ENCODE measurements at regions not wholly inside any gene's neighbourhood (a gene's known extent, or its start where the extent isn't known, plus 50 kb on each side); places are given as distances from the start of the nearest gene placed in this dataset.

- H3K9me3 ChIP-seq: no peaks in the 10 kb centered on the region
- no peak for DNase-seq
- 45 to 64% methylated on average over 2 of the region's 2 CpGs for WGBS, 2 donors
Measured at GRCh38 chr3:1908651-1909445, 189.8 kb upstream of the CNTN4 start.

GRCh38 chr3:1910322-1910721, 188.3 kb upstream of the CNTN4 start:
- no peaks in the 10 kb centered on the region for H3K36me3 ChIP-seq
- DNase-seq: no peak
- H3K27me3 ChIP-seq: no peaks in the 10 kb centered on the region
- TF ChIP-seq POLR2A (IDR thresholded peaks at IDR 0.05) (no peak), CTCF (IDR thresholded peaks at IDR 0.05) (no peak)
- no peak overlapping the region for H3K27ac ChIP-seq
- intact Hi-C loops (cut with DNase I): no loop called here
- H3K9me3 ChIP-seq: no peaks in the 10 kb centered on the region
- no peaks in the 10 kb centered on the region for H3K4me1 ChIP-seq
- H3K4me3 ChIP-seq (replicated peaks in 1 of 3): no peak overlapping the region
- 77 to 88% methylated on average over 3 of the region's 3 CpGs for WGBS, 2 donors

More at GRCh38 chr3:1908651-1909445, 189.8 kb upstream of the CNTN4 start:
- TF ChIP-seq CTCF (IDR thresholded peaks at IDR 0.05) (no peak), POLR2A (IDR thresholded peaks at IDR 0.05) (no peak)
- H3K27me3 ChIP-seq: no peaks in the 10 kb centered on the region
- H3K27ac ChIP-seq: no peak overlapping the region
- intact Hi-C loops (cut with DNase I): no loop called here
- H3K36me3 ChIP-seq: no peaks in the 10 kb centered on the region
- H3K4me3 ChIP-seq (replicated peaks in 1 of 3): no peak overlapping the region
- H3K4me1 ChIP-seq: no peaks in the 10 kb centered on the region

DNA sequence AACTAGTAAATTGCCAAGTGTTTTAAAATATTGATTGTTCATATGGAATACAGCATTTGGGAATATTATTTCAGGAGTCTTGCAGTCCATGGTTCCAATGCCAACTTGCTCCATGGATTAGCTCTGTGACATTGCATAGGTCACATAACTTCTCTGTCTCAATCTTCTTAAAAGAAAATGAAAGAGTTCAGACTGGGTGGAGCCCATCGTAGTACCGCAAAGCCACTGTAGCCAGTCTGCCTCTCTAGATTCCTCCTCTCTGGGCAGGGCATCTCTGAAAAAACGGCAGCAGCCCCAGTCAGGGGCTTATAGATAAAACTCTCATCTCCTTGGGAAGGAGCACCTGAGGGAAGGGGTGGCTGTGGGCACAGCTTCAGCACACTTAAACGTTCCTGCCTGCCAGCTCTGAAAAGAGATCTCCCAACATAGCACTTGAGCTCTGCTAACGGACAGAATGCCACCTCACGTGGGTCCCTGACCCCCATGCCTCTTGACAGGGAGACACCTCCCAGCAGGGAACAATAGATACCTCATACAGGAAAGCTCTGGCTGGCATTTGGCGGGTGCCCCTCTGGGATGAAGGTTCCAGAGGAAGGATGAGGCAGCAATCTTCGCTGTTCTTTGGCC, 168.8 kb upstream of the CNTN4 start:
- no peak overlapping the region for H3K4me3 ChIP-seq (replicated peaks in 1 of 3)
- H3K4me1 ChIP-seq: no peaks in the 10 kb centered on the region
- no peaks in the 10 kb centered on the region for H3K9me3 ChIP-seq
- no peak for TF ChIP-seq POLR2A (IDR thresholded peaks at IDR 0.05)
- H3K27ac ChIP-seq: no peak overlapping the region
- no peaks in the 10 kb centered on the region for H3K36me3 ChIP-seq
- intact Hi-C loops (cut with DNase I): no loop called here
- WGBS, 2 donors: 66 to 76% methylated on average over 8 of the region's 8 CpGs
- no peaks in the 10 kb centered on the region for H3K27me3 ChIP-seq
- DNase-seq: no peak

DNA sequence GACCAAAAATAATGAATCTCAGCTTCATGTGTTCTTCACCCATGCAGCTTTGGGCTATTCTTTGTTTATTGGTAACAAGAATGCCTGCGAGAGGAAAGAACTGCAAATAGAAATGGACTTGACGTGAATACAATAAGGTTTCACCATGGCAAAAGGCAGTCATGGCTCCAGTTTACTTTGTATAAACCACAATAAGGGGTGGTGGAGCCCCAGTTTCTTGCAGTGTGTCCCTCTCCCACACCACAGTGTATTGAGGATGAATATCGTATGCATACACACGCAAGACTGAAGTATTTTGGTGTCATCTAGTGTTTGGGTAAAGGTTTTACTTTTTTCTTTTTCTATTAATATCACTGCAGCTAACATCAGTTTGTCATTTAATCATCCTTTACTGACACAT, 159.7 kb upstream of the CNTN4 start:
- Histone ChIP-seq H3K36me3 (no peaks in the 10 kb centered on the region), H3K4me1 (no peaks in the 10 kb centered on the region), H3K27ac (no peak overlapping the region), H3K9me3 (no peaks in the 10 kb centered on the region), H3K27me3 (no peaks in the 10 kb centered on the region), H3K4me3 (replicated peaks in 1 of 3) (no peak overlapping the region)
- intact Hi-C loops (cut with DNase I): no loop called here
- 79 to 82% methylated on average over 4 of the region's 4 CpGs for WGBS, 2 donors
- no peak for DNase-seq
- no peak for TF ChIP-seq POLR2A (IDR thresholded peaks at IDR 0.05)
- no peak for TF ChIP-seq CTCF (IDR thresholded peaks at IDR 0.05)

DNA sequence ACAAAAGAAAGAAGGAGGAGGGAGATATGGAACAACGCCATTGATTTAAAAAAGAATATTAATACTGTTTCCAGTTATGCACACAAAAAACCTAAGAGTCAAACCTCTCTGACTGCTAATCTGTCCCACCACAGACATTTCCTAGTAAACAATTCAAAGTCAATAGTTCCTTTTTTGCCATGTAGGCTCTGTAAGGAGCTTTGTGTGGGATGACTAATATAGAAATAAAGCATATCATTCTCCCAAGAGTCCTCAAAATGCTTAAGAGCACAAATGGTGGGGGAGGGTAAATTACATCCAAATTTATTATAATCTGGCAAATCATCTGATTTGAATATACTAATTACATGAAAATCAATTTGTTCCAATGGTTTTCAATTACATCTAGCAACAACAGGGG, 155.9 kb upstream of the CNTN4 start:
- no peaks in the 10 kb centered on the region for H3K27me3 ChIP-seq
- TF ChIP-seq CTCF (IDR thresholded peaks at IDR 0.05) (no peak), POLR2A (IDR thresholded peaks at IDR 0.05) (no peak)
- intact Hi-C loops (cut with DNase I): no loop called here
- 84 to 85% methylated on average over 1 of the region's 1 CpG for WGBS, 2 donors
- DNase-seq: no peak
- H3K36me3 ChIP-seq: no peaks in the 10 kb centered on the region
- H3K9me3 ChIP-seq: no peaks in the 10 kb centered on the region
- no peak overlapping the region for H3K4me3 ChIP-seq (replicated peaks in 1 of 3)
- no peaks in the 10 kb centered on the region for H3K4me1 ChIP-seq
- H3K27ac ChIP-seq: no peak overlapping the region
